NOMO-1 (cell line): ENCODE measurements at regions not wholly inside any gene's neighbourhood (a gene's known extent, or its start where the extent isn't known, plus 50 kb on each side); places are given as distances from the start of the nearest gene placed in this dataset.
"Not testable (repeated sequence)": the region's sequence is repeated elsewhere in the genome, so short reads cannot be mapped to it uniquely, and the experiment has no call there.

Experiments
- DNase-seq, 2 experiments: peaks; one replicate each; lab custom pipeline; 2025; ENCODE audit not compliant: unreplicated experiment in 2 of 2; lab: John Stamatoyannopoulos, UW

- DNase-seq = no peak
Observed at GRCh38 chr3:908839-909238, 184.0 kb upstream of the CNTN6 start.

GRCh38 chr3:912717-913116 lies 180.1 kb upstream of the CNTN6 start:
- not testable (repeated sequence) for DNase-seq

- DNase-seq = no peak
Observed at GRCh38 chr3:923161-923910, 169.5 kb upstream of the CNTN6 start.

GRCh38 chr3:930866-931265 lies 162.0 kb upstream of the CNTN6 start:
- DNase-seq = no peak

DNA sequence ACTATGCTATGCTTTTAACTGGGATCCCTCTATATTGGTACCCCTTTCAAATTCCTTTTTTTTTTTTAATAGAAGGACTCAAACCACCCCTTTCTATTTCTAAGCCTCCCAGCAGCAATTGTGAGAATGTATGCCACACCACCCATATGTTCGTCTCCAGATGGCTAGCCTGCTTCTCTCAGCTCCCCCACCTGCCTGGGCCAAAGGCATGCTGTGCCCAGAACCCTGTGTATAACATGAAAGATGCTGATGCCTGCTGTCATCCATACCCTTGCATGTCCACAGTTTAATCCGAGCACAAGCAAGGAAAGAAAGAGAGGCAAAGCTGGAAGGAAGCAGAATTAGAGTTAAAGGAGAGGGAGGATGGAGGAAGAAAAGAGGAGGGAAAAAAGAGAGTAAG lies 159.5 kb upstream of the CNTN6 start:
- DNase-seq = no peak

GRCh38 chr3:944786-945185 lies 148.0 kb upstream of the CNTN6 start:
- DNase-seq = no peak

GRCh38 chr3:945738-946137 lies 147.1 kb upstream of the CNTN6 start:
- DNase-seq = no peak

DNA sequence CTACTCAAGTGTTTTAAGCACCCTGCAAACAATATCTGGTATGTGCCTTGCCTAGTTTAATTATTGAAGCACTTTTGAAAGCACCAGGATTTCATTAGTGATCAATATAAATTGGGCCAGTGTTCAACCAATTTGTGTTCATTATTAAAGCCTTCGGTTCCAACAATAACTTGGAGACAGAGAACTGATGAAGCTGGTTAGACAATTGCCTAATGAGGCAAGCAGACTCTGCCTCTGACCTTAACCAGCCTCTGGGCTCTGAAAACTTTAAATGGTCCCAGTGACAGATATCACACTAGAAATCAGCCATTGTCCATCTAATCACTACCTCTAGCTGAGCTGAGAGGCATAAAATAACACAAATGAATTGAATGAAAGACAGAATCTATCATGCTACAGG lies 139.9 kb upstream of the CNTN6 start:
- DNase-seq = no peak

DNA sequence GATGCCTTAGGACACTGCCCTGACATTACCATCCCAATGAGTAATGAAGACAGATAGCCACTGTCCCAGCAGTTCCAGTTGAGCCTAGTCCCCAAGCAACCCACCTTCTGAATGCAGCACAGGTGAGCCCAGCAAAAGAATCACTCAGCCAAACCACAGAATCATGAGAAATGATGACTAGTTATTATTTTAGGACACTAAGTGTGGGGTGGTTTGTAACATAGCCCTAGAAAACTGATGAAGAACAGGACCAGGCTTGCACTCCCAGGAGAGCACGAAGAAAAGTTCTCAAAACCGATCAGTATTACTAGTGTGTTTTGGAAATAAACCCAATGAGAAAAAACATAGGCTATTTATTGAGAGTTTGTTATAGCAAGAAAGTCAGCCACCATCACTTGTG lies 129.6 kb upstream of the CNTN6 start:
- no peak for DNase-seq

DNA sequence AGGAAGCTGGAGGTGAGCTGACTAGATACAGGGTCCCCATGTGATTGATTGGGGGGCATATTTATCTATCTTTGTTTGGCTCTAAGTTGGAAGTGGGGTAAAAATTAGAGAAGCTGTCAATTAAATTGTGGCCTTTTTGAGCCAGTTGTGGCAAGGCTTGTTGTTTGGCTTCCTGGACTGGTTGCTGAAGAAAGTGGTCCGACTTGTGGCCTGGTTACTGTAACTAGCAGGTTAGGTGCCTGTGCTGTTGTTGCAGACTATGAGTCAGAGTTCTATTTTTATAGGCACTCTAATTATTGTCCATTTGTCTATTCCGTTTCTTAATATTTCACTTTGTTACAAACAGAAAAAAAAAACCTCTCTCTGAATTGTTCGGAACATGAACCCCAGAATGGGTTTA lies 129.1 kb upstream of the CNTN6 start:
- no peak for DNase-seq

GRCh38 chr3:965826-966225 lies 127.0 kb upstream of the CNTN6 start:
- DNase-seq = no peak

DNA sequence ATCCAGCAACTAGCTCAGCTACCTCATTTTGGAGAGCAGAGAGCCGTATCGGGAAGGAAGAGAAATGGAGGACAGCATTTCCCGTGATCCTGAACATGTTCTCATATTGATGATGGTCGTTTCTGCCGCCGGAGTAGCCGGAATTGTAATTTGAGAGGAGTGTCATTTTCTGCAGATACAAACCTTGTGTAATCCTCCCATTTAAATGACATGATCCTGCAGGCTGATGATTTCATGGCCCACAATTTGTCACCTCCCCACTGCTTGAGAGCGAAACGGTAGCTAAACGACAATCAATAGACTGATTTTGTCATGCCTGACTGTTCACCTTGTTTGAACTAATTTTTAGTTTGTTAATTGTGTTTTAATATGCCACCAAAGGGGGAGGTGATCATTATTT lies 126.5 kb upstream of the CNTN6 start:
- no peak for DNase-seq

GRCh38 chr3:973340-973739 lies 119.5 kb upstream of the CNTN6 start:
- DNase-seq = no peak

DNA sequence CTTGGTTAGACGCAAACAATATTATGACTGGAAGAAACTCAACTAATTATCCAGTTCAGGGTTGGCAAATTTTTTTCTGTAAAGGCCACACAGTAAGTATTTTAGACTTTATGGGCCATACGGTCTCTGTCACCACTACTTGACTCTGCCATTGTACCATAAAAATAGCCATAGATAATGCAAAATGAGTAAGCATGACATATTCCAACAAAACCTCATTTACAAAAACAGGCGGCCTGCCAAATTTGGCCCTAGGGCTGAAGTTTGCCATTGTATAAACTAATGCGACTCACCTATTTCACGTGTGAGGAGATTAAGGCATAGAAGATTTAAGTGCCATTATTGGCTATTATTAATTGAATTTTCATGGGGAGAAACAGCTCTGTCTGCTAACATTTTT lies 116.8 kb upstream of the CNTN6 start:
- DNase-seq = no peak

GRCh38 chr3:981156-981555 lies 111.7 kb upstream of the CNTN6 start:
- no peak for DNase-seq

GRCh38 chr3:988785-989184 lies 104.0 kb upstream of the CNTN6 start:
- DNase-seq = no peak

GRCh38 chr3:992871-993270 lies 100.0 kb upstream of the CNTN6 start:
- DNase-seq = no peak

DNA sequence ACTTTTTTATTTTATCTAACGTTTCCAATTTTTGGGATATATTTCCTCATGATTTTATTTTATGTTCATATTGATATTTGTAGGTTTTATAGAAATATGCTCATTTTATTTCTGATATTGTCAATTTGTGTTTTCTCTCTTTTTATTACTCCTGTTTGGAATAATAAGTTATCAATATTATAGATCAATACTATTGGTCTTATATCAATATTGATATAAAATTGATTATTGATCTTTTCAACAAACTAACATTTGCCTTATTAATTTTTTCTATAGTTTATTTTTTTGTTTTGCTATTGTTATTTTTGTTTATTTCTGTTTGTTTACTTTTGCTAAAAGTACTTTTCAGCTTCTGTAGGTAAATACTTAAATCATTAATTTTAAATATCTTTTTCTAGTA lies 90.8 kb upstream of the CNTN6 start:
- DNase-seq = no peak

DNA sequence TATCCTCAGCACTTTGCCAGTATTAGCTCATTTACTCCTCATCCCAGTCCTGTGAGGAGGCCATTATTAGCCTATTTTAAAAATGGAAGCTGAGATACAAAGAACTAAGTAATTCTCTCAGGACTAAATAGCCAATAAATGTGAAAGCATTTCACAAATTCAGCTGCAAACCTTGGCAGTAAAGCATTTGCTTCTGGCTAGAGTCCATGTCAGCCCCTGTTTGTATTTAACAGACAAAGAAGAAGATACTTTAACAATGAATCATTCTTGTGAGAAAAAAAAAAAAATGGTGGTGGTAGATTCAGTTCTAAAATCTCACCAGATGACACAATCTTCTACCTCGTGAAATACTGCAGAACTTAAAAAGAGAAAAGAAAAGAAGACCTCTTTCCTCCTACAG lies 85.0 kb upstream of the CNTN6 start:
- DNase-seq = no peak

DNA sequence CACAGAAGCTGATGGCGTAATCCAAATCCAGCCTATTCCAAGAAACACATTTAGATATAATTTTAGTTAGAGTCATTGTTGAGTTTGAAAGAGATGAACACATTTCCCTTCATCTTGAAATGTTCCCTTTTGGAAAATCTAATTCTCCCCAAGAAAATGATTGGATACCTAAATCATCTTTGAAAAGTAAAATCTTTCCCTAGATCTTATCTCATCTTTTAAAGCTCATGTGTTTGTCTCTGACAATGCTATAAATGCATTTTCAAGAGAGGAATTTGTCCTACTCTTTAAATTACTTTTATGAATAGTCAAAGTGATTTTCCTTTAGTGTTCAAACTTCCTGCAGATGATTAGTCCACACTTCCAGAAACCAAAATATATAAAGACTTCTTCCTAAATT lies 82.6 kb upstream of the CNTN6 start:
- no peak for DNase-seq

- DNase-seq = no peak
Observed at GRCh38 chr3:1015826-1016225, 77.0 kb upstream of the CNTN6 start.

DNA sequence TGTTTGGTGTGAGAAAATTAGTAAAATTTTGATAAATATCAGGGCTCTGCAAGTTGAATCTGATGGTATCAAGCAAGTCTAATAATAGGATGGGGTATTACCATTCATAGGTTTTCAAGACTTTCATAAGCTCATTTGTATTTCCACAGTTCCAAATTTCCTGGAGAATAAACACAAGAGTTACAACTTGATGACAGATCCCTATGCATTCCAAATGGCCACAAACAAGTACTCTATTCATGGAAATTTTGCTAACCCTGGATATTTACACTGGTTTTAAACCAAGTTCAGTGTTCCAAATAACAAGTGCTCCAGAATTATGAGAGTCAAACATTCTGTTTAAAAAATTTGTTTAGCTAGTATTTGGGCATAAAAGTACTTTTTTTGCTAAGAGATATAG lies 75.0 kb upstream of the CNTN6 start:
- DNase-seq = no peak

DNA sequence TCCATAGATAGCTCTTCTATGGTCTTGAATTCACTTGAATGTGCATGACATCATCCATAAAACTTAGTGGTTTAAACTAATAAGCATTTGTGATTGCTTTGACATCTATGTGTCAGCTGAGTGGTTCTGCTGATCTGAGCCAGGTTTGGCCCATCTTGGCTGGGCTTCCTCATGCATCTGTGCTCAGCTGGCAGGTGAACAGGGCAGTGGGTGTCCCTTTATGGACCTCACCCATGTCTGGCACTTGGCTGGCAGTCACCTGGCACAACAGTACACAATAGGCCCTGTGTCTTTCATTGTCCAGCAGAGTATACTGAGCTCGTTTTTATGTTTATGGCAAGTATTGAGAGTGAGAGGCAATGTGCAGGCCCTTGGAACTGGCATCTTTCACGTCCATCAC lies 73.7 kb upstream of the CNTN6 start:
- DNase-seq = no peak
